ENCODE measurements at regions not wholly inside any gene's neighbourhood (a gene's known extent, or its start where the extent isn't known, plus 50 kb on each side); places are given as distances from the start of the nearest gene placed in this dataset.

DNA sequence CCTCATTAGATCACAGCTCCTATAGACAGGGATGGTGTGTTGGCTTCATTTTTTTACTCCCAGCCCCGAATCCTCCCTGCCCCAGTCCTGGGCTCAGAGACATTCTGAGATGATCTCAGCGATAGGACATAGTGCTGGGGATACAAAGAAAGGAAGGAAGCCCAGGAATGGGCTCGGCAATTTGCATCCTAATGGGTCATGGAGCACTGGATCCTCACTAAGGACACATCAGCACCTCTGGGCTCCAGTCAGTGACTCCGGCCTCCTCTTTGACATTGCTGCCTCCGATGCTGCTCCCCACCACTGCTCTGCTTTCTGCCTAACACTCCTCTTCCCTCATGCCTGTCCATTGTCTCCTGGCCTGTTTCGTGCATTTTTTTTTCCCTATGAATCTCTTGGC, 489.1 kb downstream of the STK39 start (continued):
- TF ChIP-seq GTF2F1 (IDR thresholded peaks at IDR 0.05; ENCODE audit: borderline replicate concordance, low read depth, low read length) = no peak
- TF ChIP-seq SIX5 (IDR thresholded peaks at IDR 0.05; ENCODE audit: low read depth, low read length) = no peak
- TF ChIP-seq JUN (IDR thresholded peaks at IDR 0.05; ENCODE audit: low read depth, low read length) = no peak
- TF ChIP-seq CBX5 (IDR thresholded peaks at IDR 0.05; ENCODE audit: low read depth, low read length) = no peak
- TF ChIP-seq BACH1 (IDR thresholded peaks at IDR 0.05; ENCODE audit: low read length) = no peak
- TF ChIP-seq ZNF274 (IDR thresholded peaks at IDR 0.05; ENCODE audit: borderline replicate concordance, extremely low read depth, low read length) = no peak
- no peak for TF ChIP-seq MAFK (IDR thresholded peaks at IDR 0.05; ENCODE audit: low read depth, low read length)
